ENCODE measurements at regions not wholly inside any gene's neighbourhood (a gene's known extent, or its start where the extent isn't known, plus 50 kb on each side); places are given as distances from the start of the nearest gene placed in this dataset.

- no peak for DNase-seq (ENCODE audit: low read depth)
Observed at GRCh38 chr16:62254847-62255246, 218.6 kb upstream of the CDH8 start.

GRCh38 chr16:62254372-62254771 lies 218.1 kb upstream of the CDH8 start:
- DNase-seq (ENCODE audit: low read depth), result no peak

GRCh38 chr16:62253966-62254365 lies 217.7 kb upstream of the CDH8 start:
- DNase-seq (ENCODE audit: low read depth), result peak; percentile 18

- no peak for DNase-seq (ENCODE audit: low read depth)
Observed at GRCh38 chr16:62249069-62249468, 212.8 kb upstream of the CDH8 start.

- no peak for DNase-seq (ENCODE audit: low read depth)
Observed at GRCh38 chr16:62240722-62241121, 204.5 kb upstream of the CDH8 start.

- DNase-seq (ENCODE audit: low read depth), result peak; percentile 23
Observed at GRCh38 chr16:62225675-62226074, 189.4 kb upstream of the CDH8 start.

GRCh38 chr16:62224646-62225209 lies 188.5 kb upstream of the CDH8 start:
- no peak for DNase-seq (ENCODE audit: low read depth)

GRCh38 chr16:62216837-62217236 lies 180.6 kb upstream of the CDH8 start:
- no peak for DNase-seq (ENCODE audit: low read depth)

GRCh38 chr16:62213763-62214162 lies 177.5 kb upstream of the CDH8 start:
- no peak for DNase-seq (ENCODE audit: low read depth)

GRCh38 chr16:62208934-62209333 lies 172.7 kb upstream of the CDH8 start:
- no peak for DNase-seq (ENCODE audit: low read depth)

GRCh38 chr16:62205459-62205858 lies 169.2 kb upstream of the CDH8 start:
- DNase-seq (ENCODE audit: low read depth), result no peak

GRCh38 chr16:62201911-62202310 lies 165.7 kb upstream of the CDH8 start:
- no peak for DNase-seq (ENCODE audit: low read depth)

- no peak for DNase-seq (ENCODE audit: low read depth)
Observed at GRCh38 chr16:62194828-62195227, 158.6 kb upstream of the CDH8 start.

GRCh38 chr16:62190426-62190825 lies 154.2 kb upstream of the CDH8 start:
- peak; percentile 19 for DNase-seq (ENCODE audit: low read depth)

- DNase-seq (ENCODE audit: low read depth), result no peak
Observed at GRCh38 chr16:62177351-62178203, 141.3 kb upstream of the CDH8 start.

- no peak for DNase-seq (ENCODE audit: low read depth)
Observed at GRCh38 chr16:62170642-62171041, 134.4 kb upstream of the CDH8 start.

- no peak for DNase-seq (ENCODE audit: low read depth)
Observed at GRCh38 chr16:62167551-62167950, 131.3 kb upstream of the CDH8 start.

- DNase-seq (ENCODE audit: low read depth), result no peak
Observed at GRCh38 chr16:62157544-62157943, 121.3 kb upstream of the CDH8 start.

GRCh38 chr16:62156971-62157370 lies 120.7 kb upstream of the CDH8 start:
- no peak for DNase-seq (ENCODE audit: low read depth)

GRCh38 chr16:62149631-62150030 lies 113.4 kb upstream of the CDH8 start:
- peak; percentile 25 for DNase-seq (ENCODE audit: low read depth)

- no peak for DNase-seq (ENCODE audit: low read depth)
Observed at GRCh38 chr16:62137996-62138395, 101.8 kb upstream of the CDH8 start.

- DNase-seq (ENCODE audit: low read depth), result peak; percentile 89
Observed at GRCh38 chr16:62135911-62136310, 99.7 kb upstream of the CDH8 start.

- DNase-seq (ENCODE audit: low read depth), result no peak
Observed at GRCh38 chr16:62135446-62135845, 99.2 kb upstream of the CDH8 start.

- peak; percentile 7 for DNase-seq (ENCODE audit: low read depth)
Observed at GRCh38 chr16:62130101-62130500, 93.9 kb upstream of the CDH8 start.

Measured in renal cortical epithelial cell (primary cell).